HG03108 (cell line): ENCODE measurements at regions not wholly inside any gene's neighbourhood (a gene's known extent, or its start where the extent isn't known, plus 50 kb on each side); places are given as distances from the start of the nearest gene placed in this dataset.

Experiments
- ATAC-seq: cut with Tn5 transposase; IDR thresholded peaks from one replicate; pipeline ENCODE4 v1.9.1; 2021; ENCODE audit warnings: moderate library complexity; ENCODE audit not compliant: unreplicated experiment

GRCh38 chr2:12050396-12050795 lies 304.0 kb downstream of the LPIN1 start:
- ATAC-seq = peak; percentile 40

- no peak for ATAC-seq
These were observed 305.4 kb downstream of the LPIN1 start for GRCh38 chr2:12051831-12052230.

GRCh38 chr2:12052796-12053195 lies 306.4 kb downstream of the LPIN1 start:
- no peak for ATAC-seq

GRCh38 chr2:12054956-12055618 lies 308.7 kb downstream of the LPIN1 start:
- no peak for ATAC-seq

- ATAC-seq = peak; percentile 92
These were observed 311.2 kb downstream of the LPIN1 start for GRCh38 chr2:12057436-12058166.

GRCh38 chr2:12059616-12060441 lies 313.4 kb downstream of the LPIN1 start:
- ATAC-seq = no peak

- no peak for ATAC-seq
These were observed 314.5 kb downstream of the LPIN1 start for GRCh38 chr2:12060886-12061285.

GRCh38 chr2:12061286-12062052 lies 315.0 kb downstream of the LPIN1 start:
- no peak for ATAC-seq

- no peak for ATAC-seq
These were observed 315.6 kb downstream of the LPIN1 start for GRCh38 chr2:12062053-12062395.

GRCh38 chr2:12063210-12063609 lies 316.8 kb downstream of the LPIN1 start:
- no peak for ATAC-seq

- ATAC-seq = no peak
These were observed 317.7 kb downstream of the LPIN1 start for GRCh38 chr2:12064153-12064552.

- ATAC-seq = no peak
These were observed 319.7 kb downstream of the LPIN1 start for GRCh38 chr2:12066116-12066515.

GRCh38 chr2:12066986-12067385 lies 320.6 kb downstream of the LPIN1 start:
- ATAC-seq = no peak

- no peak for ATAC-seq
These were observed 322.5 kb downstream of the LPIN1 start for GRCh38 chr2:12068796-12069538.

GRCh38 chr2:12070153-12070552 lies 323.7 kb downstream of the LPIN1 start:
- ATAC-seq = peak; percentile 34

GRCh38 chr2:12070581-12070980 lies 324.1 kb downstream of the LPIN1 start:
- peak; percentile 31 for ATAC-seq

GRCh38 chr2:12071318-12071717 lies 324.9 kb downstream of the LPIN1 start:
- ATAC-seq = no peak

GRCh38 chr2:12073217-12073852 lies 326.9 kb downstream of the LPIN1 start:
- ATAC-seq = no peak

GRCh38 chr2:12074126-12074844 lies 327.9 kb downstream of the LPIN1 start:
- ATAC-seq = no peak
